Keratinocyte (primary cell): ENCODE measurements at regions not wholly inside any gene's neighbourhood (a gene's known extent, or its start where the extent isn't known, plus 50 kb on each side); places are given as distances from the start of the nearest gene placed in this dataset.

Experiments
- CTCF ChIP-seq, 3 experiments: IDR thresholded peaks in 1 of 3; conservative IDR thresholded peaks in 1 of 3; optimal IDR thresholded peaks in 1 of 3; 2 replicates in 2 of 3; 3 replicates in 1 of 3; pipeline versions ENCODE3 to v1.5.1; 2011; ENCODE audit warnings: low read length in 3 of 3, mild to moderate bottlenecking in 3 of 3, moderate library complexity in 2 of 3, control low read depth in 1 of 3, inconsistent platforms in 1 of 3; ENCODE audit not compliant: insufficient read depth in 2 of 3; ENCODE audit errors: extremely low read depth in 1 of 3
- EZH2 ChIP-seq: IDR thresholded peaks from one replicate; pipeline ENCODE4 v1.6.1; 2012; ENCODE audit warnings: inconsistent platforms, mild to moderate bottlenecking, low read length, moderate library complexity

GRCh38 chr22:25451480-25452114, 112.9 kb upstream of the GRK3 start:
- TF ChIP-seq CTCF (optimal IDR thresholded peaks at IDR 0.05 in 1 of 3, IDR thresholded peaks at IDR 0.05 in 1 of 3, conservative IDR thresholded peaks at IDR 0.05 in 1 of 3; ENCODE audit: extremely low read depth in 1 of 3, insufficient read depth in 2 of 3, low read length in 3 of 3) (no peak), EZH2 (no peak)
